GM23338 (cell line): ENCODE measurements at regions not wholly inside any gene's neighbourhood (a gene's known extent, or its start where the extent isn't known, plus 50 kb on each side); places are given as distances from the start of the nearest gene placed in this dataset.

Experiments
- ATAC-seq: fragments of 200-7000 bp; cut with Tn5 transposase; 3 replicates; pipeline ENCODE4 v1.9.1; 2020
- DNase-seq: peaks from one replicate; pipeline ENCODE4 v3.0.0-alpha.2; 2015; ENCODE audit warnings: low spot score
- H2AFZ ChIP-seq: fragments of 200-600 bp; sonication (generic); 2 replicates; pipeline ENCODE4 v1.8.0; 2016; ENCODE audit warnings: antibody characterized with exemption, mild to moderate bottlenecking, moderate library complexity
- H3F3A ChIP-seq: fragments of 200-600 bp; sonication (generic); replicated peaks from 2 replicates; pipeline ENCODE4 v1.8.0; 2017; ENCODE audit warnings: antibody characterized with exemption, mixed run types, low read depth
- H3K27ac ChIP-seq: fragments of 200-600 bp; sonication (generic); 2 replicates; pipeline ENCODE4 v1.6.1; 2016; ENCODE audit warnings: low read depth
- H3K27me3 ChIP-seq: fragments of 200-600 bp; sonication (generic); 2 replicates; pipeline ENCODE4 v1.8.0; 2016; ENCODE audit warnings: mild to moderate bottlenecking, mixed run types, moderate library complexity; ENCODE audit not compliant: insufficient read depth
- H3K36me3 ChIP-seq: fragments of 200-600 bp; sonication (generic); 2 replicates; pipeline ENCODE4 v1.8.0; 2016; ENCODE audit warnings: mild to moderate bottlenecking; ENCODE audit not compliant: insufficient read depth
- H3K4me1 ChIP-seq: fragments of 200-600 bp; sonication (generic); 2 replicates; pipeline ENCODE4 v1.8.0; 2016; ENCODE audit warnings: mild to moderate bottlenecking, moderate library complexity; ENCODE audit not compliant: insufficient read depth
- H3K4me2 ChIP-seq: fragments of 200-600 bp; sonication (generic); 2 replicates; pipeline ENCODE4 v1.7.1; 2017; ENCODE audit warnings: mixed run types
- H3K4me3 ChIP-seq: fragments of 200-600 bp; sonication (generic); 2 replicates; pipeline ENCODE4 v1.6.1; 2016; ENCODE audit warnings: mixed run types
- H3K79me2 ChIP-seq: fragments of 200-600 bp; sonication (generic); replicated peaks from 2 replicates; pipeline ENCODE4 v1.8.0; 2017; ENCODE audit warnings: mild to moderate bottlenecking; ENCODE audit not compliant: insufficient read depth
- H3K9me2 ChIP-seq: fragments of 200-600 bp; sonication (generic); 2 replicates; pipeline ENCODE4 v1.8.0; 2017; ENCODE audit not compliant: insufficient read depth
- H4K20me1 ChIP-seq: fragments of 200-600 bp; sonication (generic); replicated peaks from 2 replicates; pipeline ENCODE4 v1.8.0; 2017; ENCODE audit warnings: mild to moderate bottlenecking; ENCODE audit not compliant: insufficient read depth
- H3K27ac Mint-ChIP-seq: 2 replicates; pipeline ENCODE4 v1.8.0; 2020; ENCODE audit warnings: inconsistent platforms, mild to moderate bottlenecking, moderate library complexity, mixed read lengths
- H3K27me3 Mint-ChIP-seq: 3 replicates; pipeline ENCODE4 v1.8.0; 2022; ENCODE audit warnings: low read depth, mild to moderate bottlenecking, moderate library complexity, mixed read lengths, inconsistent platforms; ENCODE audit not compliant: insufficient read depth, poor library complexity
- H3K36me3 Mint-ChIP-seq: 3 replicates; pipeline ENCODE4 v1.8.0; 2021; ENCODE audit warnings: low read depth, mild to moderate bottlenecking, inconsistent platforms, moderate library complexity, mixed read lengths
- H3K4me1 Mint-ChIP-seq: 3 replicates; pipeline ENCODE4 v1.8.0; 2020; ENCODE audit warnings: mild to moderate bottlenecking, inconsistent platforms, mixed read lengths
- H3K4me3 Mint-ChIP-seq: 3 replicates; pipeline ENCODE4 v1.8.0; 2021; ENCODE audit warnings: moderate library complexity, mild to moderate bottlenecking, inconsistent platforms, mixed read lengths
- H3K9me3 Mint-ChIP-seq: 3 replicates; pipeline ENCODE4 v1.8.0; 2020; ENCODE audit warnings: moderate library complexity, mild to moderate bottlenecking, inconsistent platforms, mixed read lengths
- CREB1 ChIP-seq: fragments of 250-450 bp; sonication (Bioruptor Pico); IDR thresholded peaks from 2 replicates; pipeline ENCODE4 v1.5.0; 2020; ENCODE audit warnings: low read depth, mild to moderate bottlenecking, moderate library complexity
- CTCF ChIP-seq, 2 experiments: fragments of 200-600 bp in 1 of 2; sonication (generic) in 1 of 2; conservative IDR thresholded peaks; 2 replicates each; pipeline versions ENCODE4 v1.5.1 to v1.6.1; 2016 to 2017; ENCODE audit warnings: antibody characterized with exemption in 2 of 2, low read depth in 2 of 2, mild to moderate bottlenecking in 2 of 2, moderate library complexity in 1 of 2
- ETS1 ChIP-seq: IDR thresholded peaks from 2 replicates; pipeline ENCODE4 v1.6.1; 2016; ENCODE audit warnings: antibody characterized with exemption
- EZH2 ChIP-seq: fragments of 200-600 bp; sonication (generic); IDR thresholded peaks from one replicate; pipeline ENCODE4 v1.8.0; 2017; ENCODE audit warnings: antibody characterized with exemption, mild to moderate bottlenecking, low read depth; ENCODE audit not compliant: unreplicated experiment
- EZH2phosphoT487 ChIP-seq: fragments of 200-600 bp; sonication (generic); IDR thresholded peaks from one replicate; pipeline ENCODE4 v1.8.1; 2018; ENCODE audit warnings: antibody characterized with exemption; ENCODE audit not compliant: unreplicated experiment
- JUNB ChIP-seq: IDR thresholded peaks from one replicate; pipeline ENCODE4 v1.6.1; 2016; ENCODE audit warnings: antibody characterized with exemption; ENCODE audit not compliant: unreplicated experiment
- NANOG ChIP-seq: IDR thresholded peaks from 2 replicates; pipeline ENCODE4 v1.6.1; 2016; ENCODE audit warnings: antibody characterized with exemption, borderline replicate concordance
- POLR2AphosphoS5 ChIP-seq: IDR thresholded peaks from 2 replicates; pipeline ENCODE4 v1.6.1; 2016; ENCODE audit warnings: antibody characterized with exemption, low read depth
- REST ChIP-seq: IDR thresholded peaks from one replicate; pipeline ENCODE4 v1.6.1; 2018; ENCODE audit warnings: antibody characterized with exemption; ENCODE audit not compliant: unreplicated experiment
- STAT1 ChIP-seq: IDR thresholded peaks from one replicate; pipeline ENCODE4 v1.6.1; 2016; ENCODE audit warnings: antibody characterized with exemption; ENCODE audit not compliant: unreplicated experiment
- ZNF114 ChIP-seq: fragments of 250-450 bp; sonication (Bioruptor Pico); IDR thresholded peaks from 2 replicates; pipeline ENCODE4 v1.5.0; 2020; ENCODE audit warnings: mild to moderate bottlenecking, moderate library complexity
- ZNF331 ChIP-seq: fragments of 250-450 bp; sonication (Bioruptor Pico); IDR thresholded peaks from 2 replicates; pipeline ENCODE4 v1.5.0; 2020; ENCODE audit warnings: low read depth, mild to moderate bottlenecking, moderate library complexity
- ZNF462 ChIP-seq: fragments of 250-450 bp; sonication (Bioruptor Pico); IDR thresholded peaks from 2 replicates; pipeline ENCODE4 v1.5.0; 2020; ENCODE audit warnings: mild to moderate bottlenecking, moderate library complexity

- no peaks in the 10 kb centered on the region for H3K36me3 Mint-ChIP-seq
- H3K27ac ChIP-seq: no peak overlapping the region
- 0 out of 2 replicates have a peak, but pooled peaks cover 3% of the 10 kb centered on the region for H3K9me2 ChIP-seq
- peaks cover 6% of the 10 kb centered on the region; the same call in 1 of the 3 replicates for H3K4me1 Mint-ChIP-seq
- no peak overlapping the region for H2AFZ ChIP-seq
- TF ChIP-seq REST: no peak
- no peak for TF ChIP-seq EZH2phosphoT487
- TF ChIP-seq CREB1 (CRISPR knock-in tag): no peak
- no peak for TF ChIP-seq JUNB
- no peak for TF ChIP-seq EZH2
- TF ChIP-seq ZNF331 (CRISPR knock-in tag): no peak
- TF ChIP-seq POLR2AphosphoS5: no peak
- no peak for TF ChIP-seq NANOG
- no peak for TF ChIP-seq STAT1
- TF ChIP-seq ZNF114 (CRISPR knock-in tag): no peak
- TF ChIP-seq ZNF462 (CRISPR knock-in tag): no peak
- no peak for TF ChIP-seq ETS1
- TF ChIP-seq CTCF (conservative IDR thresholded peaks at IDR 0.05; ENCODE audit: low read depth in 2 of 2): no peak
- H3K36me3 ChIP-seq: no peaks in the 10 kb centered on the region
- H3K4me1 ChIP-seq: no peaks in the 10 kb centered on the region
- H3K27me3 Mint-ChIP-seq: peaks cover 2% of the 10 kb centered on the region
- no peak overlapping the region for H3K4me2 ChIP-seq
- no peaks in the 10 kb centered on the region for H3K79me2 ChIP-seq
- no peaks in the 10 kb centered on the region for H3K27me3 ChIP-seq
- DNase-seq (no peak), ATAC-seq (no peak)
- H4K20me1 ChIP-seq: no peaks in the 10 kb centered on the region
- H3K27ac Mint-ChIP-seq: no peak overlapping the region
- H3K9me3 Mint-ChIP-seq: no peaks in the 10 kb centered on the region
- no peak overlapping the region for H3K4me3 Mint-ChIP-seq
- no peak overlapping the region for H3K4me3 ChIP-seq
- no peaks in the 10 kb centered on the region for H3F3A ChIP-seq
These were observed 304.6 kb downstream of the MTX2 start for GRCh38 chr2:176573612-176574483.
